ENCODE measurements at regions not wholly inside any gene's neighbourhood (a gene's known extent, or its start where the extent isn't known, plus 50 kb on each side); places are given as distances from the start of the nearest gene placed in this dataset.

- no peak for DNase-seq (ENCODE audit: low read depth)
- TF ChIP-seq CTCF (IDR thresholded peaks at IDR 0.05; ENCODE audit: insufficient read depth, low read length) = no peak
- no peak overlapping the region for H3K4me3 ChIP-seq (ENCODE audit: low read depth, low read length)
These were observed 108.9 kb upstream of the STXBP5 start for GRCh38 chr6:147095316-147095715.

- H3K4me3 ChIP-seq (ENCODE audit: low read depth, low read length) = no peak overlapping the region
- DNase-seq (ENCODE audit: low read depth) = peak; percentile 84
- no peak for TF ChIP-seq CTCF (IDR thresholded peaks at IDR 0.05; ENCODE audit: insufficient read depth, low read length)
These were observed 104.2 kb upstream of the STXBP5 start for GRCh38 chr6:147099974-147100373.

GRCh38 chr6:147103007-147103406, 101.2 kb upstream of the STXBP5 start:
- TF ChIP-seq CTCF (IDR thresholded peaks at IDR 0.05; ENCODE audit: insufficient read depth, low read length) = no peak
- no peak for DNase-seq (ENCODE audit: low read depth)
- no peak overlapping the region for H3K4me3 ChIP-seq (ENCODE audit: low read depth, low read length)

GRCh38 chr6:147103694-147104093, 100.5 kb upstream of the STXBP5 start:
- no peak overlapping the region for H3K4me3 ChIP-seq (ENCODE audit: low read depth, low read length)
- TF ChIP-seq CTCF (IDR thresholded peaks at IDR 0.05; ENCODE audit: insufficient read depth, low read length) = no peak
- DNase-seq (ENCODE audit: low read depth) = peak; percentile 18

- H3K4me3 ChIP-seq (ENCODE audit: low read depth, low read length) = no peak overlapping the region
These were observed 98.4 kb upstream of the STXBP5 start for GRCh38 chr6:147105786-147106185.

GRCh38 chr6:147106759-147107401, 97.3 kb upstream of the STXBP5 start:
- DNase-seq (ENCODE audit: low read depth) = peak; percentile 55
- no peak overlapping the region for H3K4me3 ChIP-seq (ENCODE audit: low read depth, low read length)
- TF ChIP-seq CTCF (IDR thresholded peaks at IDR 0.05; ENCODE audit: insufficient read depth, low read length) = no peak

More at GRCh38 chr6:147105786-147106185, 98.4 kb upstream of the STXBP5 start:
- DNase-seq (ENCODE audit: low read depth) = no peak
- no peak for TF ChIP-seq CTCF (IDR thresholded peaks at IDR 0.05; ENCODE audit: insufficient read depth, low read length)
